ENCODE measurements at regions not wholly inside any gene's neighbourhood (a gene's known extent, or its start where the extent isn't known, plus 50 kb on each side); places are given as distances from the start of the nearest gene placed in this dataset.

DNA sequence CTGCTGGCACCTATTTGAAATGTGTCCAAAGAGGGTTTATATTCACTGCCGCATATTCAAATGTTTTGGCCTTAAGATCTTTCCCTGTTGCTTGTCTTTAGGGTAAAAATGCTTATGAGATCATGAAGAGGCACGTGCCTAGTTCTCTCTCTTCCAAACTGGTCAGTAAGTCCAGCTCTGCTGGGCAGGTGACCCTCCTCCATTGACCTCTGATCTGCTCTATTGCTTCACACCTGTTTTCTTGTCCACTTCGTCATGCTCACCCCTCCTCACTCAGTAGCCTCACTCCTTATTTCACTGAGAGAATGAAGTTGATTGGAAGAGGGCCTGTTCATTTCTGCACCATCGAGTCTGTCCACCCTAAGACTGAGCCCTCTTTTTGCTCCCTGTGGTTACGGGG, 140.5 kb upstream of the COBL start:
- no peak for TF ChIP-seq CTCF (IDR thresholded peaks at IDR 0.05)
- TF ChIP-seq POLR2A (IDR thresholded peaks at IDR 0.05): no peak
